Adrenal gland (tissue), 5 donors: ENCODE measurements at regions not wholly inside any gene's neighbourhood (a gene's known extent, or its start where the extent isn't known, plus 50 kb on each side); places are given as distances from the start of the nearest gene placed in this dataset.

ENCODE experiments used
- POLR2A ChIP-seq, 2 donors: fragments of 450-650 bp; IDR thresholded peaks; one replicate each; pipeline ENCODE4 v1.6.1; 2017; ENCODE audit warnings: antibody characterized with exemption in 2 of 2, mild to moderate bottlenecking in 2 of 2, moderate library complexity in 1 of 2
- TF ChIP-seq, protein P1 (sequence below), 6 experiments: fragments of 450-650 bp in 4 of 6; fragments of 200-600 bp in 2 of 6; sonication (generic) in 1 of 6; IDR thresholded peaks; 1 replicate in 5 of 6; 2 replicates in 1 of 6; pipeline versions ENCODE4 v1.5.1 to v1.8.0; 2016 to 2021; ENCODE audit warnings: antibody characterized with exemption in 6 of 6, mild to moderate bottlenecking in 2 of 6, moderate library complexity in 1 of 6
- donor health status: DM: no; HTN: no; CAD: no.

DNA sequence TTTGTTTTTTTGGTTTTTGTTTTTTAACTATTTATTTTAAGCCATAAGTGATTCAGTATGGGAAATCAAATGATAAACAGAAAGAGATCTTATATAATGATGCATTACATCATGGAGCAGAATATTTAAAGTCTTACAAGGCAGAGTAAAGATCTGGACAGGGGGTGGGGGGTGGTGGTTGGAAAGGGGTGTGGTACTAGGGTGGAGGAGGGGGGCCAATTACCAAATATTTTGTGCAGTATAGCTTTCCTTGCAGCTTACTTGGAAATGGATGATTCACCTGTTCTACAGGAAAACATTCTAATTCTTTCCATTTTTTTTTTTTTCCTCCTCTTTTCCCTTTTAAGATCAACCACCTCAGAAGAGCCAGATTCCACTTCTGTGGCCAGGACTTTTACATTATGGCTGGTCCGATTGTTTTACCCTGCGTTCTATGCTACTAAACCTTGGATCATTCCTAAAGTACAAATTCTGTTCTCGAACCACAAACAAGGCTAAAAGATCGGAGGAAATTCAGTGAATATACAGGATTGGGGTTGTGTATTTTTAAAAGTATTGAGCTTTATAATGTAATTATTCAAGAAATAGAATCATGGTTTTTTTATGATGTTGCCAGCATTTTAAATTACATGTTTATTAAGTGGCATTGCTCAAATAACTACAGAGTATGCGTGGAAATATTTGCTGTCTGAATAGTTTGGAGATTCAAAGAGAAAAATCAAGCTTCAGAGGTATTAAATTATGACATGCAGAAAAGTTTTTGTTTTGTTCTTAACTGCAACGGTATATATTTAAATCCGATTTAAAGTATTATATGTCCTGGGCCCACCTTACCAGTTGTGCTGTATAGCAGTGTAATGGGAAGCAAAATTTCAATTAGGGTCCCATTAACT, 859.5 kb downstream of the USP25 start:
- TF ChIP-seq, protein P1, sequence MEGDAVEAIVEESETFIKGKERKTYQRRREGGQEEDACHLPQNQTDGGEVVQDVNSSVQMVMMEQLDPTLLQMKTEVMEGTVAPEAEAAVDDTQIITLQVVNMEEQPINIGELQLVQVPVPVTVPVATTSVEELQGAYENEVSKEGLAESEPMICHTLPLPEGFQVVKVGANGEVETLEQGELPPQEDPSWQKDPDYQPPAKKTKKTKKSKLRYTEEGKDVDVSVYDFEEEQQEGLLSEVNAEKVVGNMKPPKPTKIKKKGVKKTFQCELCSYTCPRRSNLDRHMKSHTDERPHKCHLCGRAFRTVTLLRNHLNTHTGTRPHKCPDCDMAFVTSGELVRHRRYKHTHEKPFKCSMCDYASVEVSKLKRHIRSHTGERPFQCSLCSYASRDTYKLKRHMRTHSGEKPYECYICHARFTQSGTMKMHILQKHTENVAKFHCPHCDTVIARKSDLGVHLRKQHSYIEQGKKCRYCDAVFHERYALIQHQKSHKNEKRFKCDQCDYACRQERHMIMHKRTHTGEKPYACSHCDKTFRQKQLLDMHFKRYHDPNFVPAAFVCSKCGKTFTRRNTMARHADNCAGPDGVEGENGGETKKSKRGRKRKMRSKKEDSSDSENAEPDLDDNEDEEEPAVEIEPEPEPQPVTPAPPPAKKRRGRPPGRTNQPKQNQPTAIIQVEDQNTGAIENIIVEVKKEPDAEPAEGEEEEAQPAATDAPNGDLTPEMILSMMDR (IDR thresholded peaks at IDR 0.05) = no peak
- TF ChIP-seq POLR2A (IDR thresholded peaks at IDR 0.05) = no peak
